SK-N-MC (cell line): ENCODE measurements at regions not wholly inside any gene's neighbourhood (a gene's known extent, or its start where the extent isn't known, plus 50 kb on each side); places are given as distances from the start of the nearest gene placed in this dataset.

ENCODE experiments used
- DNase-seq: peaks from one replicate; pipeline ENCODE4 v3.0.0-alpha.2; 2011; ENCODE audit warnings: low read depth, low spot score
- H3K27ac ChIP-seq: fragments of 200-600 bp; sonication (generic); 2 replicates; pipeline ENCODE4 v1.5.1; 2016; ENCODE audit warnings: mixed run types
- H3K36me3 ChIP-seq: fragments of 200-600 bp; sonication (generic); 2 replicates; pipeline ENCODE4 v1.6.1; 2017; ENCODE audit warnings: antibody characterized with exemption, low read length, mixed read lengths; ENCODE audit not compliant: insufficient read depth
- H3K4me3 ChIP-seq: fragments of 200-600 bp; sonication (generic); 2 replicates; pipeline ENCODE4 v1.5.1; 2016
- H3K9ac ChIP-seq: fragments of 200-600 bp; sonication (generic); 2 replicates; pipeline ENCODE4 v1.8.0; 2017; ENCODE audit warnings: mixed run types, mixed read lengths; ENCODE audit not compliant: insufficient read length
- H3K9me3 ChIP-seq: fragments of 200-600 bp; sonication (generic); 2 replicates; pipeline ENCODE4 v1.6.1; 2017; ENCODE audit warnings: low read depth, mild to moderate bottlenecking, antibody characterized with exemption, low read length, moderate library complexity, mixed read lengths
- EZH2 ChIP-seq: fragments of 200-600 bp; sonication (generic); IDR thresholded peaks from one replicate; pipeline ENCODE4 v1.6.1; 2017; ENCODE audit warnings: antibody characterized with exemption
- FOXP2 ChIP-seq: optimal IDR thresholded peaks from 2 replicates; pipeline ENCODE3; 2011; ENCODE audit warnings: mild to moderate bottlenecking, moderate library complexity; ENCODE audit not compliant: insufficient read depth; ENCODE audit errors: extremely low read length, control extremely low read depth
- POLR2AphosphoS5 ChIP-seq: IDR thresholded peaks from 2 replicates; pipeline ENCODE4 v1.6.1; 2012; ENCODE audit warnings: mild to moderate bottlenecking, low read depth, low read length, borderline replicate concordance

DNA sequence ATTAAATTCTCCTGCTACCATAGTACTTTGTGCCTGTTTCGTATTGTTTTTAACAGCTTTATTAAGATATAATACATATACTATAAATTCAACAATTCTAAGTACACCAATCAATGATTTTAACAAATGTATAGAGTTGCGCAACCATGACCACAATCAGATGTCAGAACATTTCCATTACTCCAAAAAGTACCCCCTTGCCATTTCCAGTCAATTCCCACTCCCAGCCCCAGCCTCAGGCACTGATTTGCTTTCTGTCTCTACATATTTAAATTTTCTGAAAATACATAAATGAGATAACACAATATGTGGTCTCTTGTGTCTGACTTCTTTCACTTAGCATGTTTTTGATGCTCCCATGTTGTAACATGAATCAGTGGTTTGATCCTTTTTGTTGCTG, 193.9 kb downstream of the FIGN start:
- Histone ChIP-seq H3K36me3 (no peaks in the 10 kb centered on the region), H3K27ac (no peak overlapping the region), H3K9me3 (no peaks in the 10 kb centered on the region), H3K4me3 (no peak overlapping the region), H3K9ac (no peak overlapping the region)
- no peak for DNase-seq
- TF ChIP-seq FOXP2 (no peak), EZH2 (no peak), POLR2AphosphoS5 (no peak)

DNA sequence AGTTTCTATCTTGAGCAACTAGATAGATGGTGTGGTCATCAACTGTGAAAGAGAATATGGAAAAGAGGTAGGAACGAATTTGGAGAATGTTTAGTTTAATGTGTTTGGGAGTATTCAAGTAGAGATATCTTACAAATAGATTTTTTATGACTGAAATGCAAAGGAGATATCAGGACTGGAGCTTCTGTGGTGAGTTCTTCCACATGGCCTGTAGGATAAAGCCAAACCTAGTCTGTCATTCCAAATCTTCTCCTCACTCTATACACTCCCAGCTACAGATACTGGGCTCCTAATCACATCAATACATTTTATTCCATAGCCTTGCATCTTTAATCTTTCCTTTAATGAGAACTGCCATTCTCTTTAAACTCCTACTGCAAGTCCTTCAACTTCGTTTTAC, 194.3 kb downstream of the FIGN start:
- H3K36me3 ChIP-seq: no peaks in the 10 kb centered on the region
- H3K9ac ChIP-seq: no peak overlapping the region
- TF ChIP-seq POLR2AphosphoS5 (no peak), FOXP2 (no peak), EZH2 (no peak)
- H3K4me3 ChIP-seq: no peak overlapping the region
- H3K9me3 ChIP-seq: no peaks in the 10 kb centered on the region
- H3K27ac ChIP-seq: no peak overlapping the region
- no peak for DNase-seq

DNA sequence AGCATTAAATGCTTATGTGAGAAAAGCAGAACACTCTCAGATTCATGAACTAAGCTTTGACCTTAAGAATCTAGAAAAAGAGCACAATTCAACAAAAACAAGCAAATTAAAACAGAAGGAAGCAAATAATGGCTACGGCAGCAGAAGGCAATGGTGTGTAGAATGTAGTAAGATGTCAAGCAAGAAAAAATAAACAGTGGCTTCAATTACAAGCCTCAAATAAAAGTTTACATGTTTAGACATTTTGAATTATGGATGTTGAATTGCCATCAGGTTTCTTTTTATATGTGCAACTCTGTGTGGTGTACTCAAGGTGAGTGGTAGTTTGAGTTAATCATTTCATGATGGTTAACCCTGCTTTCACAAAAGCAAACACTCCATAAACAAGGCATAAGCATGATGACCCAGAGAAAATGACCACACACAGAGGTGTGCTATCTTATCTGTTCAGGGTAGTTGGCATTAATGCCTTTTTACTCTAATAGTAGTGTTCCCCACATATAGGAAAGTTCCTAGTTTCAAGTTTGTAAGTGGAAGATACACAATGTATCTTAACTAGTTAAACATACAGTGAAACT, 207.1 kb downstream of the FIGN start:
- Histone ChIP-seq H3K27ac (no peak overlapping the region), H3K36me3 (no peaks in the 10 kb centered on the region), H3K9me3 (no peaks in the 10 kb centered on the region), H3K4me3 (no peak overlapping the region), H3K9ac (no peak overlapping the region)
- no peak for DNase-seq
- TF ChIP-seq FOXP2 (no peak), EZH2 (no peak), POLR2AphosphoS5 (no peak)

DNA sequence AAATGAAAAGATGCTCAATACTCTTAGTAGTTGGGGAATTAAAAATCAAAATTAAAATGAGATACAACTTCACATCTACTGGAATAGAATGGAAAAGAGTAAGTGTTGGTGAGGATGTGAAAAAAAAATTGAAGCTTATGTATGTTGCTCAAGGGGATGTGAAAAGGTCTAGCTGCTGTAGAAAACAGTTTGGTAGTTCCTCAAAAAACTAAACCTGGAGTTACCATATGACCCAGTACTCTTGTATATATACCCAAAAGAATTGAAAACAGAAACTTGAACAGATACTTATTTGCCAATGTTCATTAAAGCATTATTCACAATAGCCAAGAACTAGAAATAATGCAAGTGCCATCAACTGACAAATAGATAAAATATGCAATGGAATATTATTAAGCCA, 208.4 kb downstream of the FIGN start:
- Histone ChIP-seq H3K4me3 (no peak overlapping the region), H3K27ac (no peak overlapping the region), H3K9me3 (no peaks in the 10 kb centered on the region), H3K36me3 (no peaks in the 10 kb centered on the region), H3K9ac (no peak overlapping the region)
- no peak for TF ChIP-seq POLR2AphosphoS5
- TF ChIP-seq FOXP2: no peak
- TF ChIP-seq EZH2: no peak
- DNase-seq: no peak

DNA sequence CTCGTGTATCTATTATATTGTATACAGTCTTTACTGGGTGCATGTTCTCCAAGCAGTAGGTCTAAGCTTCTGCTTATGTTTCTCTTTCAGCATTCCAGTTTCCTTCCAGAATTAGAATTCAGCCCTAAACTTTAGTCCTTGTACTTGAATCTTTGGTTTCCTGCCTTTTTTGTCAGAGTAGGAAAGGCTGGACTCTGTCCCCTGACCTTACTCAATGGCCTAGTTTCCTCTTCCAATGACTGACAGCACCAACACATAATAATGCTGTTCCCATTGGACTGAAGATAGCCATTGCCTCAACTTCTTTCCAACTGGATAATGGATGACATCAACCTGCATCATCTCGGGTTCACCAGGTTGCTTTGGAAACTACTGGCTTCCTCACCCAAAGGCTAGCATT, 217.0 kb downstream of the FIGN start:
- H3K36me3 ChIP-seq: no peaks in the 10 kb centered on the region
- H3K9ac ChIP-seq: no peak overlapping the region
- no peak overlapping the region for H3K27ac ChIP-seq
- no peak for DNase-seq
- no peaks in the 10 kb centered on the region for H3K9me3 ChIP-seq
- no peak for TF ChIP-seq EZH2
- TF ChIP-seq POLR2AphosphoS5: no peak
- TF ChIP-seq FOXP2: no peak
- no peak overlapping the region for H3K4me3 ChIP-seq

DNA sequence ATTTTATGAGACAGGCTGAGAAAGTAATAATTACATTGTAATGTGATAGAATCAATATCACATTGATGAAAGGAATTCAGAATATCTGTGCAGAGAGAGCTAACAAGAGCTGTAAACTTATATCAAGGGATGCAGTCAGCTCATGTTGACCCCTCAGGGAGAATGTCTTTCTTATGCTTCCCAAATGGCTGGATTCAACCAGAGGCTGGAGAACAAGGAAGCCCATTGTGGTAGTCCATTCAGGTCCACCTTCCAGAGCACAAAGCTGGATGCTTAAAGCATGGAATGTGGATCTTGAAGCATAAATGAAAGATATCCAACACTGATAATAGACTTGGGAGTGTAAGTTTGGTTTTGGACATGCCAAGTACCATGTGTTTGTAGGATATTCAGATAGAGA, 220.0 kb downstream of the FIGN start:
- H3K9me3 ChIP-seq: no peaks in the 10 kb centered on the region
- no peaks in the 10 kb centered on the region for H3K36me3 ChIP-seq
- TF ChIP-seq POLR2AphosphoS5: no peak
- TF ChIP-seq FOXP2: no peak
- no peak for TF ChIP-seq EZH2
- H3K4me3 ChIP-seq: no peak overlapping the region
- no peak overlapping the region for H3K9ac ChIP-seq
- no peak overlapping the region for H3K27ac ChIP-seq
- no peak for DNase-seq

DNA sequence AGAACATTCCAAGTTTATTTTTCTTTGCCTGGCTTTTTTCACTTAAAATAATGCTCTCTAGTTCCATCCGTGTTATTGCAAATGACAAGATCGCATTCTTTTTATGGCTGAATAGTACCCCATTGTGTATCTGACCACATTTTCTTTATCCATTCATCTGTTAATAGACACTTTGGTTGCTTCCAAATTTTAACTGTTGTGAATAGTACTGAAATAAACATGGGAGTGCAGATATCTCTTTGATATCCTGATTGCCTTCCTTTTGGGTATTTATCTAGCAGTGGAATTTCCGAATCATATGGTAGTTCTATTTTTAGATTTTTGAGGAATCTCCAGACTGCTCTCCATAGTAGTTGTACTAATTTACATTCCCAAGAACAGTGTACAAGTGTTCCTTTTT, 230.5 kb downstream of the FIGN start:
- Histone ChIP-seq H3K36me3 (no peaks in the 10 kb centered on the region), H3K9me3 (no peaks in the 10 kb centered on the region), H3K27ac (no peak overlapping the region), H3K9ac (no peak overlapping the region), H3K4me3 (no peak overlapping the region)
- no peak for DNase-seq
- no peak for TF ChIP-seq EZH2
- TF ChIP-seq FOXP2: no peak
- no peak for TF ChIP-seq POLR2AphosphoS5

DNA sequence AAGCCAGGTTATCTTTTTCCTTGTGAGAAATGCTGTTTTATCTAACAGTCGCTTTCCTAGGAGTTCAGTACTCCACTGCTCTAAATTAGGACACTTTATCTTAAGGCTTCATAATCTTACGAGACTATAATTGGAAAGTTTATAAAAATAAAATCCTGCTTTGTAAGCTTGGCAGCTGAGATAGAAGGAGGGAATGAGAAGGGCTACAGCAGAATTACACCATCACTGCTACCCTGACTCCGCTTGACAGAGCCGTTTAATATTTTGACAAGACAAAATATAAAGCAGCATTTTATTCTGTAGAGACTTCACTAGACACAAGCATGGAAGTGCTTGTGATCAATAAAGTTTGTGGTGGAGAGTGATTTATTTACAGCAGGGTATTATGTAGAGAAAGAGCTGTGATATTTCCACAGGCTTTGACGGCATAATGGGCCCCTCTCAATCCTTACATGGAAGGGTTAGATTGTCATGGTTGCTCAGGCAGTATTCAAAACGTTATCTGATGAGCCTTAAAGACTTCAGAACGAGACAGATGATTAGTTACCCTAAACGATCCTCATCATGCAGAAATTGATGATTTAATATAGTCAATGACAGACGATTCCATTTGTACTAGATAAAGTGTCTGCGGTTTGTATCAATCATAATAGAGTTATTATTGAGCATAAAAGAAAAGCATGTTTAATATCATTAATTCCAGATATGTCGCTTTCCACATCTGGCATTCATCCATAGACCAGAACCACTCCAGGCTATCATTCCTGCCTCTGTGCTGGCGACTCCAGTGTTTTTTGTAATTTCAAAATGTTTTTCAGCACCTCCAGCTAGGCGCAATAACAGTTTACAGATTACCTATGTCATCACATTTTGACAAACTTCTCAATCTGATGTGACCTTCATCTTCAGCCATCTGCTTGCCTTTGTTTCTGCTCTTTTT, 242.2 kb downstream of the FIGN start:
- Histone ChIP-seq H3K4me3 (no peak overlapping the region), H3K27ac (no peak overlapping the region), H3K9ac (no peak overlapping the region), H3K9me3 (no peaks in the 10 kb centered on the region), H3K36me3 (no peaks in the 10 kb centered on the region)
- no peak for TF ChIP-seq FOXP2
- no peak for TF ChIP-seq POLR2AphosphoS5
- no peak for TF ChIP-seq EZH2
- DNase-seq: no peak

DNA sequence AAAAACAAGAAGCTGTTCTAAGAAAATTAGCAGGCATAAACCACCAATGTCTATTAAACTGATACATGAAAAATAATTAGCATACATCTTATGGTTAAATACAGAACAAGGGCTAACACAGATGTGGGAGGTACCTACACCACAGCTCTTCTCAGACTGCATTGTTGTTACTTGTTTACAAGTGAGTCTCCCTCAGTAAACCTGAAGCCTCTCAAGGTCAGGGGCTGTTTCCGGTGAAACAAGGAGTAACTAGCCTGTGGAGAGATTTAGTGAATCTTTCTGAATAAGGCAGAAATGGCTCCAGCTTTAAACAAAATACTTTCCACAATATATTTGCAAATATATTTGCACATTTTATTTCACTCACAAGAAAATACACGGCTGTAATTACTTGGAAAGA, 244.0 kb downstream of the FIGN start:
- no peak for DNase-seq
- TF ChIP-seq EZH2 (no peak), POLR2AphosphoS5 (no peak), FOXP2 (no peak)
- H3K27ac ChIP-seq: no peak overlapping the region
- H3K4me3 ChIP-seq: no peak overlapping the region
- no peaks in the 10 kb centered on the region for H3K9me3 ChIP-seq
- H3K36me3 ChIP-seq: no peaks in the 10 kb centered on the region
- no peak overlapping the region for H3K9ac ChIP-seq
